GM19395 (cell line): ENCODE measurements at regions not wholly inside any gene's neighbourhood (a gene's known extent, or its start where the extent isn't known, plus 50 kb on each side); places are given as distances from the start of the nearest gene placed in this dataset.
A peak's percentile ranks its signal among the peaks of the same experiment; 100 is the strongest.
"Not testable (repeated sequence)": the region's sequence is repeated elsewhere in the genome, so short reads cannot be mapped to it uniquely, and the experiment has no call there.

Source experiments
- ATAC-seq: cut with Tn5 transposase; IDR thresholded peaks from one replicate; pipeline ENCODE4 v1.9.1; 2021; ENCODE audit warnings: mild to moderate bottlenecking, moderate library complexity; ENCODE audit not compliant: unreplicated experiment

DNA sequence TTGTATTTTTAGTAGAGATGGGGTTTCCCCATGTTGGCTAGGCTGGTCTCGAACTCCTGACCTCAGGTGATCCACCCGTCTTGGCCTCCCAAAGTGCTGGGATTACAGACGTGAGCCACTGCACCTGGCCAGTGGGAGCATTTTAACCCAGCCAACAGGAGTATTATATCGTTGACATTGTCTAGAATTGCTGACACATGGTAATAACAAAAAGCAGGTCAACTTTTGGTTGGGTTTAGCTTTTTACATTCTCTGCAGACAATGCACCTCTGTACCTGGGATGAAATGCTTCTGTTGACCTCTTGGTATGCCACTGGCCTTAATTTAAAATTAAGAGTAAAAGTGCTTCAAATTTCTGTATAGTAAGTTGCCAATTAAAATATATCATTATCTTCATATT is 245.6 kb downstream of the TTC6 start:
- ATAC-seq = not testable (repeated sequence)

DNA sequence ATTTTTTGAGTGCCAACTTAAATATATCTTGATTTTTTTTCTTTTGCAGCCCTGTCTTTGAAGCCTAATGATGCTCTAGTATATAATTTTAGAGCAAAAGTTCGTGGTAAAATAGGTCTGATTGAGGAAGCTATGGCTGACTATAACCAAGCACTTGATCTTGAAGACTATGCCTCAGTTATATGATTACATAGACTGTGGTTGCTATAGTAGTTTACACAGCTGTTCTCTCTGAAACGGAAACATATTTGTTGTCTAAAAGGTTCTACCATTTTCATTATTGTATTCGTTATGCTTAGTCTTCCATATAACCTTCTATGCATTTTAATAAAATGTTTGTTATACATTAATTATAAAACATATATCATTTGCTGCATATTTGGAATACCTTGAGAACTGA is 246.7 kb downstream of the TTC6 start:
- no peak for ATAC-seq

DNA sequence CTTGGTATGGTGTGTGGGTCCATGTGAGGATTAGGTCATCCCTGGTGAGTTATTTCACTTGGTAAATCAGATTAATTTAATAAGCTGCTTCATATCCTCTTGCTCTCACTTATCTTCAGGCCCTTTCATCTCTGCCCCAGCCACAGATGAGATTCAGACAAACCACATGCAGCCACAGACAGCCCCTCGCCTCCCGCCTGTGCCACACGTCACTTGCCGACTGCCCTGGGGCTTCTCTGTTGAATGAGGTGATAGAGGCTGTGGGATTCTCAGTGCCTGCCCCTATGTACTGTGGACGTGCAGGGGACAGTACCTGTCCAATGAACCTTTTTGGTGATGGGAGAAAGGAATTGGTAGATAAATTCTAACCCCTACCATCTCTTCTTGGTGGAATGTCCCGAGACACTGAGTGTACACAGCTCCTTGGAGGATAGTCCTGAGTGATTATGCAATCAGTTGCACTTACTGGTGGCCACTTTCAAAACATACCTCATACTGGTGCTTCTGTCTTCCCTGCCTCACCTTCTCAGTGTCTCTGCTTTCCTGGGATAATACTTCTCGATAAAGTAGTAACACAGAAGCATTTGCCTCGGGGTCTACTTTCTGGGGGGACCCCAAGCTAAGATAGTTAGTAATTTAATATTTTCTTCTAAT is 248.7 kb downstream of the TTC6 start:
- no peak for ATAC-seq

GRCh38 chr14:37844614-37845013 is 249.2 kb downstream of the TTC6 start:
- ATAC-seq = no peak

GRCh38 chr14:37848985-37849621 is 253.7 kb downstream of the TTC6 start:
- no peak for ATAC-seq

- ATAC-seq = no peak
These were observed 255.6 kb downstream of the TTC6 start for GRCh38 chr14:37851054-37851453.

GRCh38 chr14:37855871-37856270 is 260.4 kb downstream of the TTC6 start:
- no peak for ATAC-seq

- ATAC-seq = no peak
These were observed 262.4 kb downstream of the TTC6 start for GRCh38 chr14:37857774-37858266.

DNA sequence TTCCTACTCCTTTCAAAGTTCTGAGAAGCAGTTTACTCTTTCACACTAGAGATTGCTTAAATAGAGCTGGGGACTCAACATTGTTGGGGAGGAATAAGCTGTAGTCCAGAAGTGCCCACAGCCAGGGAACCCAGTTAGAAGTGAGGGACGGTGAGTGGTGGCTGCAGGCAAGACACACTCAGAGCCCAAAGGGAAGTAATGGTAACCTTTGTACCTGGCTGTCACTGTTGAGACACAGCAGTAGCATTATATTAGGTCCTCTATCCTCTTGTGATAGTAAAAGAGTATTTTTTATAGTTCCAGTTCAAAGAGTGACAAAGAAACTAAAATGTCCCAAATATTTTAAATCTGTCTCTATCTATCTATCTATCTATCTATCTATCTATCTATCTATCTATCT is 263.3 kb downstream of the TTC6 start:
- no peak for ATAC-seq

DNA sequence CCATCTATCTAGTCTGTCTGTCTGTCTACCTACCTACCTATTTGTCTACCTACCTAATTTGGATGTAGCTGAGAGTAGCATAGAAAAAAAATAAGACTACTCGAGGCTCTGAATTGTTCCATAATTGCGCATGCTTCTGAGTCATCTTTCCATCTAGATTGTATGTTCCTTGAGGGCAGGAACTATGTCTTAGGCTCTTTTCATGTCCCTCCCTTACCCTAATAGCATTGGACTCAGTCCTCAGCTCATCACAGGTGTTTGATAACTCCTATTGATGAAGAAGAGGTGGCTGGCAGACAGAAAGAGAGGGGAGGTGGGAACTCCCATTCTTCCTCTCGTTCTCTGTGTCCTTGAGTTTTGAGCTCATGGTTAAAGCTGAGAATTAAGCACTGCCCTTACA is 263.7 kb downstream of the TTC6 start:
- ATAC-seq = no peak

DNA sequence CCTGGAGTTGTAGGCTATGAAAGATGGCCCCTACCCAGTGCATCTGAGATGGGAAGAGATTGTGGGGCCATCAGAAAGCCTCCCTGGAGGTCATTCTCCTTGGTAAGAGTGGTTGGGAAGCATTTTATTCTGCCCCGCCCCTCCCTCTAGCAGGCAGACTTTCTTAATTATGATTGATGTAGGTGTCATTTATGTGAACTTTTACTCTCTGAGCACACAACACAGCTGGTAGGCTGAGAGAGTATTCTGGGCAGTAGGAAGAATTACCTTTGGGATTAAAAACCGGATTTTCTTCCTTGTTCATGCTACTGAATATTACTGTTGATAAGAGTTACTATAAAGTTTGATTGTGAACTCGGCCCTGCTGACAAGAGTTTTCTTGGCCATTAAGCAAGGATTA is 266.8 kb downstream of the TTC6 start:
- no peak for ATAC-seq

- ATAC-seq = no peak
These were observed 268.7 kb downstream of the TTC6 start for GRCh38 chr14:37864128-37864527.

DNA sequence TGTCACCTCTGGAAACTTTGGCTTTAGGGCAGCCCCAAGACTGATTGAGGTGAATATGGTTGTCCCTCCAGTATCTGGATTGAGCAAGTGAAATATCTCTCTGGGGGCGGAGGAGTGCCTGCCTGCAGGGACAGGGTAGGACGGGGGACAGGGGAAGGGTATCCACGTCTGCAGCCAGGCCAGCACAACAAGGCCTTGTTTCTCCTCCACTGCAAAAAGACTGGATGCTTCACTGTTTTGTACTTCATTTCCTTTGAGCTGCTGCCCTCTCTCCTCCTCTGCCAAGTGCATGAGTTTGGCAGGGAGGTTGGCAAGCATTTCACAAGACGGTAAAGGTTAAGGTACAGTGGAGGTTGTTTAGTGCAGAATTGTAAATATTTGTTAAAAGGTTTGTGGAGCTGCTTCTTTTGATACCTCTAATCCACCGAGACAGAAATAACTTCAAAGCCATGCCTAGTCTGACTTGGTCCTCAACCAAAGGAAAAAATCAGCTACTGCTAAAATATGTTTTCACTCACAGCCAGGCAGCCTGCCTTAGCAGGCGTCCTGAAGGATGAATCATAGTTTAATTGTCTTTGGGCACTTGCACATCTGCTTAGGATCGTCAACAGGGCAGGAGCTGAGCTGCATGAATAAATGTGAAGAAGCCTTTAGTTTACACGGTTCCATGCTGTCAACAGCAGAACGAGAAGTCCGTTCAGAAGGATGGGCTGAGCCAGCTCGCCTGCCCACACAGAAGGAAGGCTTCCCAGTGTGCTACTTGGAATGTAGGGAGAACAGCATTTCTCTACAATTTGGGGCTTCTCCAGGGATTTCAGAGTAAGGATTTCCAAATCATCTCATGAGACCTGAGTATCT is 269.7 kb downstream of the TTC6 start:
- ATAC-seq = no peak

- no peak for ATAC-seq
These were observed 270.5 kb downstream of the TTC6 start for GRCh38 chr14:37865719-37866549.

- no peak for ATAC-seq
These were observed 274.2 kb downstream of the TTC6 start for GRCh38 chr14:37869633-37870032.

DNA sequence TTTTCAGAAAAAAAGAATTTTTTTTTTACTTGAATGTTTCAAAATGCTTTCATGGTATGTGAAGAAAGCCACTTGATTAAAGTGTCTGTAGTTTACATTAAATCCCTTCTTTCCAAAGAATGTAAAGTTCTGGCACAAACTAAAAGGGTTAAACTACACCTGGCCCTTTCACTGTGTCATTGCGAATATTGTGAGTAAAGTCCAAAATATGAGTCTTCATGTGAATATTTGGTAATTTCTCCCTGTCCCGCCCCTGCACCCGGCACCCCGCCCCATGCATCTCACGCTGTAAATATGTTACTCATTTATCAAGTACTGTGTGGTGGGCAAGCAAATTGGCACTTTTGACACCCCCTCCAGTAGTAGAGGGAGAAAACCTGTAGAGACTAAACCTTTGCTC is 274.7 kb downstream of the TTC6 start:
- no peak for ATAC-seq

GRCh38 chr14:37870632-37871346 is 275.4 kb downstream of the TTC6 start:
- ATAC-seq = no peak

DNA sequence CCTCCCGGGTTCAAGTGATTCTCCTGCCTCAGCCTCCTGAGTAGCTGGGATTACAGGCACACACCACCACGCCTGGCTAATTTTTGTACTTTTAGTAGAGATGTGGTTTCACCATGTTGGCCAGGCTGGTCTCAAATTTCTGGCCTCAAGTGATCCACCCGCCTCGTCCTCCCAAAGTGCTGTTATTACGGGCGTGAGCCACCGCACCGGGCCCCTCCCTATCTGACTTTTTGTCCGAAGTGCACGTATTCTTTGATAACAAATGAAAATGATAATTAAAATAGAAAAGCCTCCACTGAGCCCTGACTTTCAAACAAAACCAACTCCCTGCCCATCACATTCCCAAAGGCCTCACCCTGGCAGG is 278.6 kb downstream of the TTC6 start:
- not testable (repeated sequence) for ATAC-seq

DNA sequence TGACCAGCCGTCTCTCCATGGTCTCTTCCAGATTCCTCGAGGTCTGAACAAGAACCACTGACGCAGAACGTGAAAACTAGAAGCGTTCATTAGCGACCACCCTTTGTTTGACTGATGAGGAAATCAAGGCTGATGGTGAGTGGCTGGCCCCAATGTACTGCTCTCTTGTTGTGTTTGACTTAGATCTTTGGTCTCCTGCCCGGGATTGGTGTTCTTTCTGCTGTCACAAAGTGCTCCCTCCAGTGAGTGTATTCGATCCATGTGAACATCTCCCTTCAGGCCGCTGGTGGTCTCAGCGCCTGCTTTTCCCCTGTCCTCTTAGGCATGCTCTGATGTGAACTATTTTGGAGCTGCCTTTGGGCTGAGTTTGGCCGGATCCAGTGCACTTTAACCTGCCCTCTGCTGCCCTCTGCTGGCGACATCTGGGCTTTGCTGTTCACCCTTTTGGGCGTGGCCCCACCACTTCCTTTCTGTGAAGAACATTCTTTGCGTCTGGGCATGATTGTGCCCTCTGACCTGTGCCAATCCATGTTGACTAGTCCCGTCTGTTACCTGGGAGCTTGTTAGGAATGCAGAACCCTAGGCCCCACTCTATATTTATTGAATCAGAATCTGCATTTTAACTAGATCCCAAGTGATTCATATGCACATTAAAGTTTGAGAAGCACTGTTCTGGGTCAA is 279.1 kb downstream of the TTC6 start:
- peak; percentile 98 for ATAC-seq

- ATAC-seq = no peak
These were observed 292.8 kb downstream of the TTC6 start for GRCh38 chr14:37888234-37888633.
